ENCODE measurements at regions not wholly inside any gene's neighbourhood (a gene's known extent, or its start where the extent isn't known, plus 50 kb on each side); places are given as distances from the start of the nearest gene placed in this dataset.

GRCh38 chr17:37842401-37842800 lies 81.8 kb upstream of the TBC1D3K start:
- peaks cover 0 to 4% of the 10 kb centered on the region in 2 donors for H3K4me1 ChIP-seq (replicated peaks in 1 of 2)
- H3K36me3 ChIP-seq (replicated peaks in 1 of 2), result no peaks in the 10 kb centered on the region
- 87 to 94% (median 89%) methylated on average over 8 of the region's 8 CpGs for WGBS, 4 donors
- H3K27me3 ChIP-seq, result peaks cover 9% of the 10 kb centered on the region
- TF ChIP-seq POLR2A (IDR thresholded peaks at IDR 0.05) (no peak), CTCF (IDR thresholded peaks at IDR 0.05) (no peak)
- H3K4me3 ChIP-seq, result no peak overlapping the region
- H3K27ac ChIP-seq, result no peak overlapping the region
- intact Hi-C loops (cut with DNase I), result no loop called here
- no peaks in the 10 kb centered on the region for H3K9me3 ChIP-seq (replicated peaks in 1 of 3)
- DNase-seq, result no peak

- no peak overlapping the region for H3K4me3 ChIP-seq
- WGBS, 4 donors, result 50 to 74% (median 62%) methylated on average over 1 of the region's 1 CpG
- no peak for DNase-seq
- H3K9me3 ChIP-seq (replicated peaks in 1 of 3), result no peaks in the 10 kb centered on the region
- peaks cover 9% of the 10 kb centered on the region for H3K27me3 ChIP-seq
- H3K27ac ChIP-seq, result no peak overlapping the region
- no peaks in the 10 kb centered on the region for H3K36me3 ChIP-seq (replicated peaks in 1 of 2)
- intact Hi-C loops (cut with DNase I), result no loop called here
- H3K4me1 ChIP-seq (replicated peaks in 1 of 2), result peaks cover 0 to 1% of the 10 kb centered on the region in 2 donors
- TF ChIP-seq CTCF (IDR thresholded peaks at IDR 0.05) (no peak), POLR2A (IDR thresholded peaks at IDR 0.05) (no peak)
Measured at GRCh38 chr17:37841232-37841631, 83.0 kb upstream of the TBC1D3K start.

GRCh38 chr17:37840576-37840975 lies 83.6 kb upstream of the TBC1D3K start:
- no peak for DNase-seq
- no peak for TF ChIP-seq POLR2A (IDR thresholded peaks at IDR 0.05)
- TF ChIP-seq CTCF (IDR thresholded peaks at IDR 0.05), result no peak
- no peak overlapping the region for H3K4me3 ChIP-seq
- no peak overlapping the region for H3K27ac ChIP-seq
- H3K4me1 ChIP-seq (replicated peaks in 1 of 2), result no peaks in the 10 kb centered on the region
- intact Hi-C loops (cut with DNase I), result no loop called here
- H3K9me3 ChIP-seq (replicated peaks in 1 of 3), result no peaks in the 10 kb centered on the region
- WGBS, 4 donors, result 88 to 94% (median 93%) methylated on average over 7 of the region's 7 CpGs
- peaks cover 9% of the 10 kb centered on the region for H3K27me3 ChIP-seq
- no peaks in the 10 kb centered on the region for H3K36me3 ChIP-seq (replicated peaks in 1 of 2)

DNA sequence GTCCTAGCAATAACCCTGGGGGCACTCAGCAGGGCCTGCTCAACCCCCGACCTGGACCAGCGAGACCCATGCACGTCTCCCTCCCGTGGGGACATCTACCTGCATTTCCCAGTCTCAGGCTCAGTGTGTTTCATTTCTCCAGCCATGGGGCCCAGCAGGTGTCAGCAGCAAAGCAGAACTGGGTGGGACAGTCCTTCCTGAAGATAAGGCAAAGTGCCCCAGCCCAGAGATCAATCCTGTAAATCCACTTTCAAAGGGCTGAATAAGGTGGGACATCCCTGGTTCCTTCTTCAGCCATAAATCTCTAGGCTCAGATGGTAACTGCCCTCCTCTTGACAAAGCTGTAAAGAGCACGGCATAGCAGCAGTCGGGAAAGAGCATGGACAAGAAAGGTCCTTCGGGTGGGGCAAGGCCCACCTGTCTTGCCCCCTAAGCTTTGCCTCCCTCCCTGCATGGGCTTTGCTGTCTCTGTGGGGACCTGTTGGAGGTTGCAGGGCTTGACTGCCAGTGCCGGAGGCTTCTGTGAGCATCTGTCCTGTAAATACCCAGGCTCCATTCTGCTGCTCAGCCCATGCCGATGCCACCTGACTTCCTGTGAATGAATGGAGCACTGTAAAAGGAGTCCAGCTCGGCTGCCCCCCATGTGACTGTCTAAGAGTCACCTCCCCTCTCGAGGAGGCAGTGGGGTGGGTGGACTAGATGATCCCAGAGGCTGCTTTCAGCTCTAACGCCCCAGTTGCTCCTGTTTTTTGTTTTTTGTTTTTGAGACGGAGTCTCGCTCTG lies 84.8 kb upstream of the TBC1D3K start:
- Histone ChIP-seq H3K9me3 (replicated peaks in 1 of 3) (no peaks in the 10 kb centered on the region), H3K27me3 (peaks cover 9% of the 10 kb centered on the region), H3K36me3 (replicated peaks in 1 of 2) (no peaks in the 10 kb centered on the region), H3K4me1 (replicated peaks in 1 of 2) (no peaks in the 10 kb centered on the region), H3K27ac (no peak overlapping the region), H3K4me3 (no peak overlapping the region)
- TF ChIP-seq POLR2A (IDR thresholded peaks at IDR 0.05) (no peak), CTCF (IDR thresholded peaks at IDR 0.05) (no peak)
- no peak for DNase-seq
- intact Hi-C loops (cut with DNase I), result no loop called here
- WGBS, 4 donors, result 74 to 83% (median 80%) methylated on average over 12 to 14 of the region's 14 CpGs

Measured in adrenal gland (tissue), 9 donors.